GM12892 (cell line): ENCODE measurements at regions not wholly inside any gene's neighbourhood (a gene's known extent, or its start where the extent isn't known, plus 50 kb on each side); places are given as distances from the start of the nearest gene placed in this dataset.

Source experiments
- POLR2A ChIP-seq: IDR thresholded peaks from 2 replicates; pipeline ENCODE4 v1.6.1; 2011; ENCODE audit warnings: low read depth, low read length, control low read depth
- POLR2AphosphoS5 ChIP-seq: IDR thresholded peaks from 2 replicates; pipeline ENCODE4 v1.6.1; 2011; ENCODE audit warnings: low read depth, low read length, control low read depth
- TAF1 ChIP-seq: IDR thresholded peaks from 2 replicates; pipeline ENCODE4 v1.6.1; 2011; ENCODE audit warnings: low read depth, mild to moderate bottlenecking, control low read depth, low read length, borderline replicate concordance

DNA sequence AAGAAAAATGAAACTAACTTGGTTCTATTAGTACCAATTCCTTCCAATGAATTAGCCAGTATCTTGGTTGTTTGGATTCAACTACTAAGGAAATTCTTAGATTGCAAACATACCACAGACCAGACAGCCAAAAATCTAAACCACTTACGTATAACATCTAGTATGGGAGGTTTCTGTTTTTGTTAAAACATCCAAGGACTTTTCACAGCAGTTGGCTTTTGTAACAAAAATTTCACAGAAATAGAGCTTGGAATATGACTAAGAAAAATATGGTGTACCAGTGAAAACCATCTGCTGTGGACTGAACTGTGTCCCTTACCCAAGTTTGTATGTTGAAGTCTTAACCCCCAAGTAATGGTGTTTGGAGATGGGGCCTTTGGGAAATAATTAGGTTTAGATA lies 199.2 kb downstream of the OTOL1 start:
- no peak for TF ChIP-seq POLR2AphosphoS5
- TF ChIP-seq POLR2A: no peak
- no peak for TF ChIP-seq TAF1
